ENCODE measurements at regions not wholly inside any gene's neighbourhood (a gene's known extent, or its start where the extent isn't known, plus 50 kb on each side); places are given as distances from the start of the nearest gene placed in this dataset.

DNA sequence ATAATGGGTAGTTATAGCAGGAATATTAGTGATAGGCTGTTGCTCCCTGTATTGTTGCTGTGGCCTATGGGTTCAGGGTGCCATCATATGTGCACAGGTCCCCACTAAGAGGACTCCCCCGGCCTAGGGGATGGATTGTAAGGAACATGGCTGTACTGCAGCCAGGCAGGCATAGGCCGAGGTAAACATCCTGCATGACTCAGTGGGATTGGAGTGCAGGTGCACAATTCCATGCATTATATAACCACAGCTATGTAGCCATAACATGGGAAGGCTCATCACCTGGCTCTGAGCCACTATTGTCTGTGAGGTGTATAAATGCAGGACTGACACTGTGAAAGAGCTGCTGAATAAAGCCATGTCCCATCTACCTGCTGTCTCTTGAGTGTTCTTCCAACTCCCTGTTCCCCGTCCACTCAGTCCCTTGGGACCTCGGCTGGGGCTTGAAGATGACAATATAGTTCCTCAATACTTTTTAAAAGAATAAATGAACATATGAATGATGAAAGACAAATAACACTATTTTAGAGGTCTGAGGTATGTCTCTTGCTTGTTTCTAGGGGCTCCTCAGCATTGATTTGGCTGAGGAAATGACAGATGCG is 425.2 kb downstream of the IDS start:
- DNase-seq: no peak
- Histone ChIP-seq H3K9ac (ENCODE audit: low read length) (no peak overlapping the region), H3K36me3 (ENCODE audit: insufficient read depth, low read length) (no peaks in the 10 kb centered on the region), H4K20me1 (ENCODE audit: insufficient read depth, low read depth, low read length) (no peaks in the 10 kb centered on the region), H3K9me3 (ENCODE audit: low read length) (no peaks in the 10 kb centered on the region), H3K4me3 (ENCODE audit: low read length) (no peak overlapping the region), H3K79me2 (ENCODE audit: low read length) (no peaks in the 10 kb centered on the region), H2AFZ (ENCODE audit: low read length) (no peak overlapping the region), H3K9me2 (replicated peaks; ENCODE audit: insufficient read depth, low read length) (no peaks in the 10 kb centered on the region), H3K4me1 (ENCODE audit: low read length) (no peaks in the 10 kb centered on the region), H3K27ac (ENCODE audit: low read length) (no peak overlapping the region), H3K27me3 (ENCODE audit: low read length) (no peaks in the 10 kb centered on the region), H3K4me2 (ENCODE audit: low read depth, low read length, poor library complexity, severe bottlenecking) (no peak overlapping the region)

DNA sequence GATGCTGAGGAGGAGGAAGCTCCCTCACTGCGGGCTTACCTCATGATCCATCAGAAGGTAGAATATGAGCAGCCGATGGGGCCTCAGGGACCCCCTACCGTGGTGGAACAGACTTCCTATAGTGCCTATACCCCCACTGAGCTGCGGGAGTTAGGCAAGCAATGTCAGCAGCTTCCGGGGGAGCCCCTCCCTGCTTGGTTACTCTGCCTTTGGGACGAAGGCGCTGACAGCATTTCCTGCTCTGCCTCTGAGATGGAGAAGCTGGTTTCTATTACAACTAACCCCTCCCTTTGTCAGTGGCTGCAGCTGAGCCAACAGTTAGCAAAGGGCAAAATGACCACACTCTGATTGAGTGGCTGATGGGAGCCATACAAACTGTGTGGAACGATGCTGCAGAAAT is 430.7 kb downstream of the IDS start:
- Histone ChIP-seq H3K27ac (ENCODE audit: low read length) (no peak overlapping the region), H3K9ac (ENCODE audit: low read length) (no peak overlapping the region), H3K9me3 (ENCODE audit: low read length) (no peaks in the 10 kb centered on the region), H3K4me3 (ENCODE audit: low read length) (no peak overlapping the region), H2AFZ (ENCODE audit: low read length) (no peak overlapping the region), H3K9me2 (replicated peaks; ENCODE audit: insufficient read depth, low read length) (no peaks in the 10 kb centered on the region), H3K79me2 (ENCODE audit: low read length) (no peaks in the 10 kb centered on the region), H4K20me1 (ENCODE audit: insufficient read depth, low read depth, low read length) (no peaks in the 10 kb centered on the region), H3K36me3 (ENCODE audit: insufficient read depth, low read length) (no peaks in the 10 kb centered on the region), H3K27me3 (ENCODE audit: low read length) (no peaks in the 10 kb centered on the region), H3K4me2 (ENCODE audit: low read depth, low read length, poor library complexity, severe bottlenecking) (no peak overlapping the region), H3K4me1 (ENCODE audit: low read length) (no peaks in the 10 kb centered on the region)
- no peak for DNase-seq

DNA sequence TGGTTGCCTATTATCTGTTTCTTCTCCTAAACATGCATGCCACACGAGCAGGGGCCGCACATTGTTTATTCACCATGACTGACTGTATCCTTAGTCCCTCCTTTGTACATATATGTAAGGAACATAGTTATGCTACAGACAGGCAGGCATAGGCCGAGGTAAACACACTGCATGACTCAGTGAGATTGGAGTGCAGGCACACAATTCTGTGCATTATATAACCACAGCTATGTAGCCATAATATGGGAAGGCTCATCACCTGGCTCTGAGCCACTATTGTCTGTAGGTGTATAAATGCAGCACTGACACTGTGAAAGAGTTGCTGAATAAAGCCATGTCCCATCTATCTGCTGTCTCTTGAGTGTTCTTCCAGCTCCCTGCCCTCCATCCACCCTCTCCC is 431.6 kb downstream of the IDS start:
- H3K79me2 ChIP-seq (ENCODE audit: low read length): no peaks in the 10 kb centered on the region
- DNase-seq: no peak
- no peaks in the 10 kb centered on the region for H3K4me1 ChIP-seq (ENCODE audit: low read length)
- H3K4me3 ChIP-seq (ENCODE audit: low read length): no peak overlapping the region
- H3K36me3 ChIP-seq (ENCODE audit: insufficient read depth, low read length): no peaks in the 10 kb centered on the region
- H3K27me3 ChIP-seq (ENCODE audit: low read length): no peaks in the 10 kb centered on the region
- H3K9ac ChIP-seq (ENCODE audit: low read length): no peak overlapping the region
- no peak overlapping the region for H2AFZ ChIP-seq (ENCODE audit: low read length)
- H3K4me2 ChIP-seq (ENCODE audit: low read depth, low read length, poor library complexity, severe bottlenecking): no peak overlapping the region
- H3K27ac ChIP-seq (ENCODE audit: low read length): no peak overlapping the region
- no peaks in the 10 kb centered on the region for H3K9me3 ChIP-seq (ENCODE audit: low read length)
- H4K20me1 ChIP-seq (ENCODE audit: insufficient read depth, low read depth, low read length): no peaks in the 10 kb centered on the region
- no peaks in the 10 kb centered on the region for H3K9me2 ChIP-seq (replicated peaks; ENCODE audit: insufficient read depth, low read length)

DNA sequence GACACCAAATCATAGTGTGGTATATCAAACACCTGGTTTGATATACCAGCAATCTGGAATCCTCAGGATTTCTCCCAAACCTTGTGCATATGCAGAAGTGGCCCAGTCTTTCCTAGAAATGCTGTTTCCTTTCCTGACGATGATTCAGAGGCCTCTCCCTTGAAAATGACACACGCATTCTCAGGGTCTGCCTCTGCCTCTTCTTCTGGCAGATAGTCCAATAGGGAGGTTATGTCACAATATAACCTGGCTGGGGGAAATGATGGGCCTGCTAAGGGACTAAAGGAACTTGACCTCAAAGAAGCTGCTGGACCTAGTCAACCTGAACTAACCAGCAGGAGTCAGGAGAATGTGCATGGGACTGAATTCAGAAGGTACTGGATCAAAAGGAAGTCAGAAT is 435.2 kb downstream of the IDS start:
- no peak for DNase-seq
- Histone ChIP-seq H3K4me2 (ENCODE audit: low read depth, low read length, poor library complexity, severe bottlenecking) (no peak overlapping the region), H3K79me2 (ENCODE audit: low read length) (no peaks in the 10 kb centered on the region), H3K27ac (ENCODE audit: low read length) (no peak overlapping the region), H3K9me3 (ENCODE audit: low read length) (no peaks in the 10 kb centered on the region), H3K36me3 (ENCODE audit: insufficient read depth, low read length) (no peaks in the 10 kb centered on the region), H3K4me1 (ENCODE audit: low read length) (no peaks in the 10 kb centered on the region), H3K9ac (ENCODE audit: low read length) (no peak overlapping the region), H4K20me1 (ENCODE audit: insufficient read depth, low read depth, low read length) (no peaks in the 10 kb centered on the region), H2AFZ (ENCODE audit: low read length) (no peak overlapping the region), H3K27me3 (ENCODE audit: low read length) (no peaks in the 10 kb centered on the region), H3K4me3 (ENCODE audit: low read length) (no peak overlapping the region), H3K9me2 (replicated peaks; ENCODE audit: insufficient read depth, low read length) (no peaks in the 10 kb centered on the region)

DNA sequence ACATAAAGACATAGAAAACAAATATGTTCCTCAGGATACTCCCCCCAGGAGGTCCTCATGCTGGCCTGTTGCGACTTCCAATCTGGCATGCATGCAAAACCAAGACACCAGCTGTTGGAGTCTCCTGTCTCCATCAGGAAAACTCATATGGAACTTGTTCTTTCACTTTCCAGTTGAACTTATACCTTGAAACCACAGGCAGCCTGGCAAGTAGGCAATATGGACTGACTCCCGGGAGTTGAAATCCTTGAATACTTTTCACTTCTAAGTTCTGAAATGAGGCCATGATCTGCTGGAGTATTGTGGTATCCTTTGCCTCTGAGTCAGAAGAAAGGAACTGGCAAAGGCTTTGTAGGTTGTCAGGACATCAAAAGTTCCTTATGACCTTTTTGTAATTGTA is 444.2 kb downstream of the IDS start:
- Histone ChIP-seq H2AFZ (ENCODE audit: low read length) (no peak overlapping the region), H3K9ac (ENCODE audit: low read length) (no peak overlapping the region), H3K4me2 (ENCODE audit: low read depth, low read length, poor library complexity, severe bottlenecking) (no peak overlapping the region), H3K79me2 (ENCODE audit: low read length) (no peaks in the 10 kb centered on the region), H3K4me1 (ENCODE audit: low read length) (no peaks in the 10 kb centered on the region), H3K27ac (ENCODE audit: low read length) (no peak overlapping the region), H3K4me3 (ENCODE audit: low read length) (no peak overlapping the region), H3K36me3 (ENCODE audit: insufficient read depth, low read length) (no peaks in the 10 kb centered on the region), H3K27me3 (ENCODE audit: low read length) (no peaks in the 10 kb centered on the region; the same call in 1 of the 2 replicates), H3K9me2 (replicated peaks; ENCODE audit: insufficient read depth, low read length) (no peaks in the 10 kb centered on the region), H3K9me3 (ENCODE audit: low read length) (no peaks in the 10 kb centered on the region), H4K20me1 (ENCODE audit: insufficient read depth, low read depth, low read length) (no peaks in the 10 kb centered on the region)
- DNase-seq: no peak

All from Karpas-422 (cell line).